RWPE2 (cell line): ENCODE measurements at regions not wholly inside any gene's neighbourhood (a gene's known extent, or its start where the extent isn't known, plus 50 kb on each side); places are given as distances from the start of the nearest gene placed in this dataset.

Experiments used
- ATAC-seq: fragments of 200-7000 bp; cut with Tn5 transposase; 3 replicates; pipeline ENCODE4 v1.9.1; 2021; ENCODE audit warnings: low read depth
- DNase-seq: peaks from one replicate; pipeline ENCODE4 v3.0.0-alpha.2; 2020; ENCODE audit warnings: low spot score
- H3K27ac ChIP-seq: fragments of 450-650 bp; 2 replicates; pipeline ENCODE4 v1.5.1; 2017; ENCODE audit warnings: mild to moderate bottlenecking; ENCODE audit not compliant: poor library complexity, severe bottlenecking
- H3K27me3 ChIP-seq: fragments of 250-450 bp; sonication (Bioruptor Pico); 2 replicates; pipeline ENCODE4 v1.5.1; 2021; ENCODE audit warnings: mild to moderate bottlenecking, moderate library complexity; ENCODE audit not compliant: insufficient read depth, poor library complexity, severe bottlenecking
- H3K36me3 ChIP-seq: fragments of 250-450 bp; sonication (Bioruptor Pico); 2 replicates; pipeline ENCODE4 v1.5.1; 2020; ENCODE audit warnings: low read depth, mild to moderate bottlenecking, moderate library complexity
- H3K4me1 ChIP-seq: fragments of 250-450 bp; sonication (Bioruptor Pico); 2 replicates; pipeline ENCODE4 v1.5.1; 2021; ENCODE audit warnings: mild to moderate bottlenecking, moderate library complexity; ENCODE audit not compliant: insufficient read depth, poor library complexity, severe bottlenecking
- H3K4me3 ChIP-seq: fragments of 250-450 bp; sonication (Bioruptor Pico); 2 replicates; pipeline ENCODE4 v1.5.1; 2021; ENCODE audit warnings: mild to moderate bottlenecking, moderate library complexity; ENCODE audit not compliant: severe bottlenecking
- H3K9me3 ChIP-seq: fragments of 250-450 bp; sonication (Bioruptor Pico); 2 replicates; pipeline ENCODE4 v1.5.1; 2021; ENCODE audit warnings: mild to moderate bottlenecking, moderate library complexity; ENCODE audit not compliant: severe bottlenecking
- CTCF ChIP-seq: fragments of 450-650 bp; IDR thresholded peaks from one replicate; pipeline ENCODE4 v1.5.1; 2017; ENCODE audit warnings: mild to moderate bottlenecking, moderate library complexity; ENCODE audit not compliant: poor library complexity, severe bottlenecking

GRCh38 chr15:69524296-69524695 is 71.7 kb downstream of the RPLP1 start:
- Histone ChIP-seq H3K36me3 (no peaks in the 10 kb centered on the region), H3K4me1 (peaks cover 9% of the 10 kb centered on the region), H3K4me3 (no peak overlapping the region), H3K9me3 (no peaks in the 10 kb centered on the region), H3K27ac (no peak overlapping the region), H3K27me3 (no peaks in the 10 kb centered on the region)
- ATAC-seq (no peak), DNase-seq (peak; percentile 42)
- TF ChIP-seq CTCF, result no peak

- H3K9me3 ChIP-seq, result no peaks in the 10 kb centered on the region
- DNase-seq, result peak; percentile 19
Measured at GRCh38 chr15:69524814-69525213, 72.2 kb downstream of the RPLP1 start.

GRCh38 chr15:69525543-69525942 is 72.9 kb downstream of the RPLP1 start:
- DNase-seq (peak; percentile 15), ATAC-seq (no peak)
- no peak overlapping the region for H3K4me3 ChIP-seq
- H3K4me1 ChIP-seq, result peaks cover 9% of the 10 kb centered on the region
- no peaks in the 10 kb centered on the region for H3K36me3 ChIP-seq
- no peak for TF ChIP-seq CTCF
- H3K27me3 ChIP-seq, result no peaks in the 10 kb centered on the region
- H3K27ac ChIP-seq, result no peak overlapping the region
- no peaks in the 10 kb centered on the region for H3K9me3 ChIP-seq

More at GRCh38 chr15:69524814-69525213, 72.2 kb downstream of the RPLP1 start:
- no peak for ATAC-seq
- Histone ChIP-seq H3K4me3 (no peak overlapping the region), H3K27ac (no peak overlapping the region), H3K36me3 (no peaks in the 10 kb centered on the region), H3K27me3 (no peaks in the 10 kb centered on the region), H3K4me1 (peaks cover 9% of the 10 kb centered on the region)
- no peak for TF ChIP-seq CTCF

GRCh38 chr15:69526081-69527061 is 73.8 kb downstream of the RPLP1 start:
- Histone ChIP-seq H3K27me3 (no peaks in the 10 kb centered on the region), H3K36me3 (no peaks in the 10 kb centered on the region), H3K4me3 (no peak overlapping the region), H3K9me3 (no peaks in the 10 kb centered on the region), H3K4me1 (peaks cover 9% of the 10 kb centered on the region), H3K27ac (no peak overlapping the region)
- no peak for TF ChIP-seq CTCF
- DNase-seq (peak; percentile 63), ATAC-seq (no peak)

GRCh38 chr15:69529141-69529540 is 76.5 kb downstream of the RPLP1 start:
- Histone ChIP-seq H3K4me3 (no peak overlapping the region), H3K27me3 (no peaks in the 10 kb centered on the region), H3K36me3 (no peaks in the 10 kb centered on the region), H3K27ac (no peak overlapping the region), H3K4me1 (no peaks in the 10 kb centered on the region), H3K9me3 (no peaks in the 10 kb centered on the region)
- no peak for ATAC-seq
- no peak for DNase-seq
- no peak for TF ChIP-seq CTCF
